HG02571 (cell line): ENCODE measurements at regions not wholly inside any gene's neighbourhood (a gene's known extent, or its start where the extent isn't known, plus 50 kb on each side); places are given as distances from the start of the nearest gene placed in this dataset.

Source experiments
- ATAC-seq: cut with Tn5 transposase; IDR thresholded peaks from one replicate; pipeline ENCODE4 v1.9.1; 2021; ENCODE audit warnings: mild to moderate bottlenecking, moderate library complexity; ENCODE audit not compliant: unreplicated experiment

DNA sequence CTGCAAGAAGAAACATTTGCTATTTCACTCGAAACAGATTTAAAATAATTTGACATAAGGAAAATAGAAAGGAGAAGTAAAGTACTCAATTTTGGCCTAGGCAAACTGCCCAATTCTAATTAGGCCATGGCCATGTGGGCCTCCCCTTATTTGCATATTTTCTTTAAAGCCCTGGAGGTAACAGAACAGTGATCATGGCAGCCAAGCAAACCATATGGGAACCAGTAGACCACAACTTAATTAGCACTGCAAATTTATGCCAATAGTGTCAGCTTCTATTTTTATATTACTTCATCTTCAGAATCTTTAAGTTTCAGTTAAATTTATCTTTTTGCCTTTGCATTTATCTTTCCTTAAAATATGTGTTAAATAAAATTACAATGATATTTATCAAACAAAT is 63.3 kb upstream of the THSD7A start:
- no peak for ATAC-seq

DNA sequence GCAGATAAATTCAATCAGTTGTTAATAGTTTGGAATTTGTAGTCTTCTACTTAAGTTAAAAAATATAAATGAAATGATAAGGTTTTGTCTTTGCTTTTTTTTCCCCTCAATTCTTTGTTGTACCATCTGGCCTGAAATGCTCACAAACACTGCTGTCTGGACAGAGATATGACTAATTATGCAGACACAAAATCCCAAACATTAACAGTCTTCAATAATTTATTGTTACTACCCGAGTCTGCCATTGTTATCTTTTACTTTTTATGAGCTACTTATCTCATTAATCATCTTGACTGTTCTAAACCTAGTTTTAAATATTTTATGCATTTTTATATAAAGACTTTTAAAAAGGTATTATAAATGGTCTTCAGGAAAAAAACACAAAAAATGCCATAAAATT is 64.7 kb upstream of the THSD7A start:
- no peak for ATAC-seq

DNA sequence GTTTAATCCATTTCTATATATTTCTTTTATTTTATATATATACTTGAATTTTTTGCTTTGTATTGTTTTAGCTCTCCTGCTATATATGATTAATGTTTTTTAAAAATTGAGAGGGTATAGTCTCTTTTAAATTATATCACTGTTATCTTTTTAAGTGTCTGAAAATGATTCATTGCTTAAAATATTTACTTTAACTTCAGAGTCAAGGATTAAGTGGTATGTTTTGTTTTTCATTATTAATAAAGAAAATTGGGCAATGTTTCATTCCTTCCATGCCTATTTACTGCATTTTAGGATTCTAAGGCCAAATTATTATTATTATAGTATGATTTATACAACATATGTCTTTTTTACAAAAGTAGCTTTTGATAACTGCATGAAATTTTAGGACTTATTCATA is 67.2 kb upstream of the THSD7A start:
- no peak for ATAC-seq

- no peak for ATAC-seq
Observed at GRCh38 chr7:11910253-11910652, 78.3 kb upstream of the THSD7A start.

GRCh38 chr7:11911900-11912299 is 79.9 kb upstream of the THSD7A start:
- no peak for ATAC-seq

DNA sequence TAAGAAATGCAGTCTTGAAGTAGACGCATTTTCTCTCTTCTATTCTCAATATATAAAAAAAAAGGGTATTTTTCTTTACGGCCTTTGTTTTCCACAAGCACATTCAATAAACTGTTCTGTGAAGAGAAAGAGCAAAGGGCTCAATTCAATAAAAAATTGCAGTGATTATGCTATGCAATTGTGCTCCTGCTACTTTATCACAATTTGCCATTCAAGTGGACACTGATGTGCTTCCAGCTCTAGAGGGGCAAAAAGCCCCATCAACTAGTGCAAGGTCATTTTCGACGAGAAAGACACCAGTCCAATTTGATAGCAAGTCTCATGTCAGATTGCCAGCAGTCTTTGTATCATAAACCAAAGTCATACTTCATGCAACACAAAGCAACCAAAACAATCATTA is 82.6 kb upstream of the THSD7A start:
- ATAC-seq, result no peak

- ATAC-seq, result no peak
Observed at GRCh38 chr7:11923376-11923930, 91.5 kb upstream of the THSD7A start.

DNA sequence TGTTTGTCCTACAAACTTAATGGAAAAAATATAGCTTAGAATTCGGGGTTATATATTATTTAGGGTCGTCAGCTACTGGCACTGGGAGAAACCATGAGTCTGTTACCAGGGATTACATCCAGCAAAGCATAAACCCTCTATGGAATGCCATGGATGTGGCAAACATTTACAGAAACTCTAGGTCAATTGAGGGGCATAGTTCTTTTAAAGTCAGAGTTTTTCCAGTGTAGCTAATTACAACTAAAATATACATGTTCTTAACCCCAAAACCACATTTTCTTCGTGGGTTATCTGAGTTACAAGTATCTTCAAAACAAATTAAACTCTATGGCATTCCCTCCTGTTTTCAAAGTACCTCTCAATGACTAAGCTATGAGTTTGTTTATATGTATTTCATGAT is 99.3 kb upstream of the THSD7A start:
- no peak for ATAC-seq

DNA sequence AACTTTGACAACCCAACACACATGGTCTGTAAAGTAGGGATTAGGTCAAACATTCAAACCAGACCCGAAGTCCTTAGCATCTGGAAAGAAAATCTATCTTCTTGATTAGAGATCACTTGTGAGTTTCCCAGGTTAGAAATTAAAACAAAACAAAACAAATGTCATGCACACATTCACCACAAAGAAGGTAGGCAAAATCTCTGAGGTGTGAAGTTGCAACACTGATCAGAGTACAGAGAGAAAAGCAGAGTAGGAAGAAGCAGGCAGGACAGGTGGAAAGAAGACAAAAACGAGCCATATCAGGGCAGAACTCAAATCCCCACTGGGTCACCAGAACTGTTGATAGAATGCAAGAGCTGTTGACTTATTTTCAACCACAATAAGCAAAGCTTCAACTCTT is 102.8 kb upstream of the THSD7A start:
- no peak for ATAC-seq

DNA sequence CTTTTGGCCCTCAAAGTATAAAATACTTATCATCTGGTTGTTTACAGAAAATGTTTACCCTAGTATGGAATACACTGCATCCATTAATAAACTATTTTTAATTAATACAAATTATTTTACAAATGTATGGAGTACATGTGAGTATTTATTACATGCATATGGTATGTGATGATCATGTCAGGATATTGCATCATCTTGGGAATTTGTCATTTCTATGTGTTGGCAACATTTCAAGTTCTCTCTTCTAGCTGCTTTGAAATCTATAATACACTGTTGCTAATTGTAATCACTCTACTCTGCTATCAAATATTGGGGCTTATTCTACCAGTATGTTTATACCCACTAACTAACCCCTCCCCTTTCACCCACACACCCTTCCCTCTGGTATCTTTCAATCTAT is 103.9 kb upstream of the THSD7A start:
- ATAC-seq, result no peak

GRCh38 chr7:11946794-11947193 is 114.8 kb upstream of the THSD7A start:
- no peak for ATAC-seq

DNA sequence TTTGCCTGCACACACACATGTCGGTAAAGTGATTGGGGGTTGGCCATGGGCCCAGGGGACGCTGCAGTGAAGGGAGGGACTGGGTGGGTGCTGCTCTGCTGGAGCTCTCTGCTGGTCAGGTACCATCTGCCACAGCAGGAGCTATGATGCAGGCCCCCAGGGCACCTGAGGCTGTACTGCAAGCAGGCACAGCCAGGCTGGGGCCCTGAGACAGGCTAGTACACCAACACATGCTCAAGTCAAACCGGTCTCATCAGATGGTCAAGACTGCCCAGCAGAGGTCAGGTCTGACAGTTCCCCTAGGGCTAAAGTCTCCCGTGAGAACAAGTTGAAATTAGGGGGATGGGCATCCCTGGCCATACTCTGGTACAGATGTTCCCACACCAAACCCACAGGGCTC is 118.3 kb upstream of the THSD7A start:
- ATAC-seq, result no peak

DNA sequence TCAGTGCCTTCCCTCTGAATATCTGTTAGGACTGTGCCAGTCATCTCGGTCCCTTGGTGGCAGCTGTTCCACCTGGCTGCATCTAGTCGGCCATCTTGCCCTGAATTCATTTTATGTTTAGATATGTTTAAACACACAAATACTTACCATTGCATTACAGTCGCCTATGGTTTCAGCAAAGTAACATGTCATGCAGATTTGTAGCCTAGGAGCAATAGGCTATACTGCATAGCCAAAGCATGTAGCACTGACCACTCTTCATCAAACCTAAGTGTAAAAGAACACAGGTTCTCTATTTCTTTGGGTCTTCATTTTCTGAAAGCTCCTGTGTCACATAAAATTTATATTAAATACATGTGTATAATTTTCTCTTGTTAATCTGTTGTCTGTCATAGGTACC is 118.9 kb upstream of the THSD7A start:
- ATAC-seq, result no peak

- no peak for ATAC-seq
Observed at GRCh38 chr7:11951909-11952308, 119.9 kb upstream of the THSD7A start.

- no peak for ATAC-seq
Observed at GRCh38 chr7:11952972-11953371, 121.0 kb upstream of the THSD7A start.

GRCh38 chr7:11956991-11957390 is 125.0 kb upstream of the THSD7A start:
- ATAC-seq, result no peak

DNA sequence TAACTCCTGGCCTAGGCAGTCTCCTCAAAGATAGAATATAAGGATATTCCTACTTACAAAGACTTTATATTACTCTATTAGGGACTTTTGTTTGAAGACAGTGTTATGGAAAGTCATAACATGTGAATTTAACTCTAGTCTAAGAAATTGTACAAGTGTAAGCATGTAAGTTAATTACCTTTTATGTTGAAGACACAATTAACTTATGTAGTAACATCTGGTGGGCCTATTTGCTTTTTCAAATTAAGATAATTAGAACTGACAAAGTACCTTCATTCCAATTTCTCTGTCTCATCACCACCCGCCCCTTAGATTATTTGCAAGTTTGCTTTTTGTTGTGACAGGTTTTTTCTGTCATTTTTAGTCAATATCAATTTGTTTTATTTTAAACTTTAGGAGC is 126.0 kb upstream of the THSD7A start:
- no peak for ATAC-seq

GRCh38 chr7:11959121-11959520 is 127.1 kb upstream of the THSD7A start:
- ATAC-seq, result no peak

- ATAC-seq, result no peak
Observed at GRCh38 chr7:11960621-11961020, 128.6 kb upstream of the THSD7A start.

GRCh38 chr7:11969643-11970042 is 137.6 kb upstream of the THSD7A start:
- no peak for ATAC-seq

DNA sequence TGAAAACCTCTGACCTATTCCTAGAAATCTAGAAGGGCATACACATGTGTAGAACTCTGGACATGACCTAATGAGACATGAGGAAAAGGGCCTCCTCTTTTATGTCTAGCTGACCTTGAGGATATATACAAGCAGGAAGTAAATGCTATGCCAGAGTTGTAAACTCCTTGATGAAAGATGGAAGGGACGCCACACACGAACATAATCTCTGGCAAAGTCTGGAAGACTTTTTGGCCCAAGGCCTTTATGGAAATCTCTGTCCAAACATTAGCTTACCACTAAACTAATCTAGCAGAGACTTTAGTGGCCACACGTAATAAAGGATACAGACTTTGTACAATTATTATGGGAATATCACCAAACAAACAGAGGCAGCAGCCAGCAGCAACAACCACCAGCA is 138.1 kb upstream of the THSD7A start:
- ATAC-seq, result no peak

- ATAC-seq, result no peak
Observed at GRCh38 chr7:11985376-11985775, 153.4 kb upstream of the THSD7A start.

- no peak for ATAC-seq
Observed at GRCh38 chr7:11985971-11986370, 154.0 kb upstream of the THSD7A start.

DNA sequence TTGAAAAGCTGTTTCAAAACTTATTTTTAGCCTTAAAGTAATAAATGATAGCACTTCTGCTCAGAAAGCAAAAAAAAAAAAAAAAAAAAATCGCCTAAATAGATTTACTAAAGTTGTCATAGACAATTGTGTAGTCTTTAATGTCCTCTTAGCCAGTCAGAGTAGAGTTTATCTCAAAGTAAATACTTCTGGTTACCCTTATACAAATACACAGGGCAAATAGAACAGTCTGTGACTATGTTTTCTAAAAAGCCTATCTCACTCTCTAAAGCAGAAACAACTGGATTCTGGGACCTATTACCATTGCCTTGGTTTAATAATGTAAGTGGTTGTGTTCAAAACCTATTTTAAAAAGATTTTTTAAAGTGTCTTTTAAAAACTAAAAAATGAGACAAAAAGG is 156.2 kb upstream of the THSD7A start:
- ATAC-seq, result no peak
